IMR-90 (cell line): ENCODE measurements at regions not wholly inside any gene's neighbourhood (a gene's known extent, or its start where the extent isn't known, plus 50 kb on each side); places are given as distances from the start of the nearest gene placed in this dataset.

Source experiments
- ATAC-seq: fragments of 200-7000 bp; cut with Tn5 transposase; 2 replicates; pipeline ENCODE4 v1.9.1; 2020; ENCODE audit warnings: low read depth, mild to moderate bottlenecking, moderate library complexity
- BruUV-seq: library from RNA; stranded (reverse); fragments of 400-500 nt; replicated peaks from 2 replicates; lab custom pipeline; 2021; lab: Mats Ljungman, UMichigan
- CTCF ChIA-PET: fragments of 300-600 bp; formaldehyde crosslinking; extraction: SDS; loops from one replicate; lab custom pipeline; 2021; ENCODE audit warnings: antibody characterized with exemption; lab: Yijun Ruan, JAX
- POLR2A ChIA-PET: fragments of 300-600 bp; sonication (Branson Sonifier 250); formaldehyde crosslinking; loops from one replicate; lab custom pipeline; 2022; ENCODE audit warnings: antibody characterized with exemption; ENCODE audit not compliant: unreplicated experiment; lab: Charles Lee
- DNase-seq: peaks from one replicate; pipeline ENCODE4 v3.0.0; 2013
- H2AFZ ChIP-seq: replicated peaks from 2 replicates; pipeline ENCODE3; 2013; ENCODE audit warnings: low read length, mild to moderate bottlenecking; ENCODE audit not compliant: poor library complexity
- H2AK5ac ChIP-seq: 2 replicates; pipeline ENCODE4 v1.6.1; 2013; ENCODE audit warnings: low read depth, low read length, inconsistent platforms
- H2AK9ac ChIP-seq: replicated peaks from 2 replicates; pipeline ENCODE3; 2013; ENCODE audit warnings: mild to moderate bottlenecking, low read depth, low read length, moderate library complexity; ENCODE audit not compliant: poor library complexity
- H2BK120ac ChIP-seq: 2 replicates; pipeline ENCODE4 v1.6.1; 2013; ENCODE audit warnings: low read depth, low read length, inconsistent platforms
- H2BK15ac ChIP-seq: 3 replicates; pipeline ENCODE4 v1.6.1; 2013; ENCODE audit warnings: low read depth, low read length, inconsistent platforms
- H2BK20ac ChIP-seq: 2 replicates; pipeline ENCODE4 v1.6.1; 2013; ENCODE audit warnings: low read depth, mild to moderate bottlenecking, inconsistent platforms, low read length, moderate library complexity
- H2BK5ac ChIP-seq: 2 replicates; pipeline ENCODE4 v1.6.1; 2013; ENCODE audit warnings: mild to moderate bottlenecking, low read depth, low read length, inconsistent platforms; ENCODE audit not compliant: poor library complexity, severe bottlenecking
- H3K14ac ChIP-seq: replicated peaks from 2 replicates; pipeline ENCODE4 v1.6.1; 2013; ENCODE audit warnings: low read depth, low read length, inconsistent platforms
- H3K18ac ChIP-seq: 2 replicates; pipeline ENCODE4 v1.6.1; 2013; ENCODE audit warnings: low read depth, low read length, control low read depth
- H3K23ac ChIP-seq: 2 replicates; pipeline ENCODE4 v1.6.1; 2013; ENCODE audit warnings: low read depth, low read length, inconsistent platforms
- H3K27ac ChIP-seq: 2 replicates; pipeline ENCODE4 v1.5.1; 2013; ENCODE audit warnings: mild to moderate bottlenecking, control low read depth, low read length; ENCODE audit not compliant: insufficient read depth
- H3K27me3 ChIP-seq: 2 replicates; pipeline ENCODE4 v1.6.1; 2013; ENCODE audit warnings: low read length; ENCODE audit not compliant: control insufficient read depth, insufficient read depth
- H3K36me3 ChIP-seq: 2 replicates; pipeline ENCODE4 v1.6.1; 2013; ENCODE audit warnings: low read length, mixed read lengths; ENCODE audit not compliant: control insufficient read depth, insufficient read depth
- H3K4ac ChIP-seq: 2 replicates; pipeline ENCODE4 v1.6.1; 2013; ENCODE audit warnings: low read depth, low read length, inconsistent platforms
- H3K4me1 ChIP-seq: 2 replicates; pipeline ENCODE4 v1.6.1; 2013; ENCODE audit warnings: low read length, mixed read lengths; ENCODE audit not compliant: control insufficient read depth, insufficient read depth
- H3K4me2 ChIP-seq: 2 replicates; pipeline ENCODE4 v1.6.1; 2013; ENCODE audit warnings: low read depth, mild to moderate bottlenecking, control low read depth, low read length, moderate library complexity
- H3K4me3 ChIP-seq: 2 replicates; pipeline ENCODE4 v1.5.1; 2013; ENCODE audit warnings: low read depth, mild to moderate bottlenecking, control low read depth, low read length, moderate library complexity; ENCODE audit not compliant: insufficient read depth
- H3K56ac ChIP-seq: 2 replicates; pipeline ENCODE4 v1.6.1; 2013; ENCODE audit warnings: low read length, inconsistent platforms; ENCODE audit not compliant: insufficient read depth; ENCODE audit errors: extremely low read depth
- H3K79me1 ChIP-seq, 2 experiments: 2 replicates each; pipeline ENCODE4 v1.6.1; 2013; ENCODE audit warnings: low read length in 2 of 2, inconsistent platforms in 1 of 2, low read depth in 1 of 2
- H3K9ac ChIP-seq: 2 replicates; pipeline ENCODE4 v1.6.1; 2013; ENCODE audit warnings: low read depth, low read length, control low read depth
- H3K9me1 ChIP-seq: 2 replicates; pipeline ENCODE4 v1.6.1; 2013; ENCODE audit warnings: low read length, inconsistent platforms; ENCODE audit not compliant: insufficient read depth
- H3K9me3 ChIP-seq: 2 replicates; pipeline ENCODE4 v1.6.1; 2013; ENCODE audit warnings: low read length; ENCODE audit not compliant: control insufficient read depth, insufficient read depth
- H4K20me1 ChIP-seq: 2 replicates; pipeline ENCODE4 v1.6.1; 2013; ENCODE audit warnings: low read length, inconsistent platforms; ENCODE audit not compliant: insufficient read depth
- H4K5ac ChIP-seq: 2 replicates; pipeline ENCODE4 v1.6.1; 2013; ENCODE audit warnings: mild to moderate bottlenecking, low read depth, low read length, control low read depth
- H4K8ac ChIP-seq, 2 experiments: 2 replicates each; pipeline ENCODE4 v1.6.1; 2013; ENCODE audit warnings: low read depth in 2 of 2, low read length in 2 of 2, control low read depth in 1 of 2, inconsistent platforms in 1 of 2
- H4K91ac ChIP-seq: 2 replicates; pipeline ENCODE4 v1.6.1; 2013; ENCODE audit warnings: low read depth, low read length, inconsistent platforms; ENCODE audit not compliant: insufficient read depth
- BHLHE40 ChIP-seq: fragments of 150-350 bp; IDR thresholded peaks from 2 replicates; pipeline ENCODE4 v1.6.1; 2016; ENCODE audit warnings: mild to moderate bottlenecking, low read depth, low read length
- CEBPB ChIP-seq: IDR thresholded peaks from 2 replicates; pipeline ENCODE4 v1.6.1; 2012; ENCODE audit warnings: low read depth, low read length, improper control_type of control experiment
- CHD1 ChIP-seq: IDR thresholded peaks from 2 replicates; pipeline ENCODE4 v1.6.1; 2012; ENCODE audit warnings: low read depth, low read length, improper control_type of control experiment
- CTCF ChIP-seq: conservative IDR thresholded peaks from 2 replicates; pipeline ENCODE4 v1.5.1; 2012; ENCODE audit warnings: mild to moderate bottlenecking, low read depth, low read length, improper control_type of control experiment
- FOS ChIP-seq: fragments of 150-350 bp; IDR thresholded peaks from 2 replicates; pipeline ENCODE4 v1.6.1; 2016; ENCODE audit warnings: low read depth, low read length
- MAFK ChIP-seq: IDR thresholded peaks from 2 replicates; pipeline ENCODE4 v1.6.1; 2012; ENCODE audit warnings: low read depth, low read length, improper control_type of control experiment
- MAZ ChIP-seq: IDR thresholded peaks from 2 replicates; pipeline ENCODE4 v1.6.1; 2012; ENCODE audit warnings: low read depth, mild to moderate bottlenecking, low read length, improper control_type of control experiment, moderate library complexity, borderline replicate concordance
- MXI1 ChIP-seq: IDR thresholded peaks from 2 replicates; pipeline ENCODE4 v1.6.1; 2012; ENCODE audit warnings: low read depth, mild to moderate bottlenecking, low read length, moderate library complexity, borderline replicate concordance
- NFE2L2 ChIP-seq: fragments of 150-350 bp; IDR thresholded peaks from 2 replicates; pipeline ENCODE4 v1.6.1; 2016; ENCODE audit warnings: low read depth, mild to moderate bottlenecking, low read length
- POLR2A ChIP-seq: IDR thresholded peaks from 2 replicates; pipeline ENCODE4 v1.6.1; 2012; ENCODE audit warnings: mild to moderate bottlenecking, low read depth, low read length
- RAD21 ChIP-seq: IDR thresholded peaks from 2 replicates; pipeline ENCODE4 v1.6.1; 2012; ENCODE audit warnings: low read length, improper control_type of control experiment
- RCOR1 ChIP-seq: IDR thresholded peaks from 2 replicates; pipeline ENCODE4 v1.6.1; 2012; ENCODE audit warnings: mild to moderate bottlenecking, low read length, improper control_type of control experiment; ENCODE audit not compliant: insufficient replicate concordance
- RFX5 ChIP-seq: IDR thresholded peaks from 2 replicates; pipeline ENCODE4 v1.8.0; 2012; ENCODE audit warnings: low read depth, mild to moderate bottlenecking, low read length, moderate library complexity
- SMC3 ChIP-seq: fragments of 150-350 bp; IDR thresholded peaks from 2 replicates; pipeline ENCODE4 v1.6.1; 2016; ENCODE audit warnings: low read depth, mild to moderate bottlenecking, antibody characterized with exemption, low read length, moderate library complexity
- USF2 ChIP-seq: fragments of 150-350 bp; IDR thresholded peaks from 2 replicates; pipeline ENCODE4 v1.6.1; 2017; ENCODE audit warnings: mild to moderate bottlenecking, antibody characterized with exemption, low read length, low read depth
- WGBS, 2 experiments: methylation state at CpG; one replicate each; pipeline versions ENCODE4 v1.1.5 to v1.1.7; 2013; ENCODE audit warnings: missing lambda C conversion rate in 2 of 2; ENCODE audit not compliant: insufficient read length in 1 of 2; ENCODE audit errors: extremely low coverage in 2 of 2; 5-methylcytosine and 5-hydroxymethylcytosine counted together
- dilution Hi-C: fragments of 300-500 bp; cut with HindIII; formaldehyde crosslinking; loops from one replicate; pipeline ENCODE4 v1.14.3; 2018; ENCODE audit warnings: low sequenced_read_pairs; ENCODE audit not compliant: unreplicated experiment
- in situ Hi-C: fragments of 300-500 bp; cut with MboI; formaldehyde crosslinking; loops from 3 replicates; pipeline ENCODE4 v1.14.3; 2019; ENCODE audit warnings: low sequenced_read_pairs, inconsistent platforms, mixed read lengths
- intact Hi-C: fragments of 100-400 bp; cut with micrococcal nuclease; formaldehyde crosslinking; loops from 2 replicates; pipeline ENCODE4 v1.10.0; 2022
- TF ChIP-seq, protein P1 (sequence below): fragments of 150-350 bp; IDR thresholded peaks from 2 replicates; pipeline ENCODE4 v1.6.1; 2016; ENCODE audit warnings: low read depth, mild to moderate bottlenecking, low read length, moderate library complexity, borderline replicate concordance

DNA sequence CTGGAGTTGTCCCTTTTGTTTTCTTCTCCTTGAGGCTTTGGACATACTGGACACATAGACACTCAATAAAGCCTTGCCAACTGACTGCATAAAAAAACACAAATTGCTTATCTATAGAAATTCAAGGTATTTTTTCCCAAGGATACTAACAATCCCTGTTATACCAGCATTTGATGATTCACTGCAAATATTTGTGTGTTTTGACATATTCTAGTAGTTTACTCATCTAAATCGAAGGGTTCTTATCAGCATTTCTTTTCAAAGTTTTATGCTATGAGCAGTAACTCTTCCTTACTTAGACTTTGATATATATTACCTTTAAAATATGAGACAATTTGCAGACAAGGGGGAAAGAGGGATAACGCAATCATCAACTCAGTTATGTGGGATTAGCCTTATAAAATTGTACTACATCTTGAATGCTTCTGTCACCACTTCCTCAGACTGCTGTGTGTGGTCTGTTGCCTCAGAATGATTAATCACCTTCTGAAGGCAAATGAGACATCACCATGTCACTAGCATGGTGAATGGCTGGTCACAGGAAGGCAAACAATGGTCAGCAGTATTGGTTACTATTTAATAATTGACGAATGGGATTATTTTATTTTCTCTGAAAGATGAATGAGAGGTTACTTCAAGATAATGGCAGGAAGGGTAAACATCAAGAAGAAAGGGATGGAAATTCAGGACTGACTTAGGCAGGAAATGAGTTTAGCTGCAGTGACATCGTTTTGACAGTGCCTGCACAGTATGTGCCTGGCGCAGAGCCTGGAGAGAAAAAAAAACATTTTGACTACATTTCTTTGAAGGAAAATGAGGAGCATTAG is 544.3 kb upstream of the CNKSR2 start:
- dilution Hi-C loops: no loop called here

More for the DNA sequence above, 544.3 kb upstream of the CNKSR2 start:
- POLR2A ChIA-PET: no interaction called here
- no peak overlapping the region for H3K4me3 ChIP-seq
- no peak overlapping the region for H4K8ac ChIP-seq
- no peak overlapping the region for H2BK5ac ChIP-seq
- DNase-seq (no peak), ATAC-seq (no peak)
- no peak overlapping the region for H4K5ac ChIP-seq
- CTCF ChIA-PET: no interaction called here
- no peaks in the 10 kb centered on the region for H4K20me1 ChIP-seq
- H3K27me3 ChIP-seq: no peaks in the 10 kb centered on the region
- no TSS peak for BruUV-seq
- no peaks in the 10 kb centered on the region for H3K9me1 ChIP-seq
- H2AK9ac ChIP-seq: no peak overlapping the region
- H4K91ac ChIP-seq: no peak overlapping the region
- in situ Hi-C loops (no loop called here), intact Hi-C loops (no loop called here)
- H3K14ac ChIP-seq: no peak overlapping the region
- no peak overlapping the region for H2AK5ac ChIP-seq
- H3K9me3 ChIP-seq: no peaks in the 10 kb centered on the region
- no peak overlapping the region for H2BK120ac ChIP-seq
- H3K36me3 ChIP-seq: no peaks in the 10 kb centered on the region
- H2BK20ac ChIP-seq: no peak overlapping the region
- H3K4me1 ChIP-seq: no peaks in the 10 kb centered on the region
- H2AFZ ChIP-seq: no peak overlapping the region
- no peak overlapping the region for H3K4ac ChIP-seq
- no peak overlapping the region for H3K4me2 ChIP-seq
- no peak for TF ChIP-seq MAZ
- TF ChIP-seq RFX5: no peak
- TF ChIP-seq BHLHE40: no peak
- no peak for TF ChIP-seq CTCF
- no peak for TF ChIP-seq FOS
- TF ChIP-seq NFE2L2: no peak
- TF ChIP-seq POLR2A: no peak
- TF ChIP-seq CHD1: no peak
- TF ChIP-seq, protein P1, sequence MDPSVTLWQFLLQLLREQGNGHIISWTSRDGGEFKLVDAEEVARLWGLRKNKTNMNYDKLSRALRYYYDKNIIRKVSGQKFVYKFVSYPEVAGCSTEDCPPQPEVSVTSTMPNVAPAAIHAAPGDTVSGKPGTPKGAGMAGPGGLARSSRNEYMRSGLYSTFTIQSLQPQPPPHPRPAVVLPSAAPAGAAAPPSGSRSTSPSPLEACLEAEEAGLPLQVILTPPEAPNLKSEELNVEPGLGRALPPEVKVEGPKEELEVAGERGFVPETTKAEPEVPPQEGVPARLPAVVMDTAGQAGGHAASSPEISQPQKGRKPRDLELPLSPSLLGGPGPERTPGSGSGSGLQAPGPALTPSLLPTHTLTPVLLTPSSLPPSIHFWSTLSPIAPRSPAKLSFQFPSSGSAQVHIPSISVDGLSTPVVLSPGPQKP: no peak
- no peak for TF ChIP-seq MXI1
- TF ChIP-seq MAFK: no peak
- TF ChIP-seq SMC3: no peak
- no peak for TF ChIP-seq RCOR1
- TF ChIP-seq USF2: no peak
- TF ChIP-seq CEBPB: no peak
- no peak for TF ChIP-seq RAD21
- no peak overlapping the region for H2BK15ac ChIP-seq
- no peak overlapping the region for H3K27ac ChIP-seq
- no peak overlapping the region for H3K23ac ChIP-seq
- H3K56ac ChIP-seq: no peak overlapping the region
- no peak overlapping the region for H3K9ac ChIP-seq
- H3K79me1 ChIP-seq: no peaks in the 10 kb centered on the region
- WGBS, 2 experiments: no CpG with 5 or more reads among the region's 5 CpGs
- H3K18ac ChIP-seq: no peak overlapping the region
